Ammon's horn (tissue), 1 donor: ENCODE measurements at regions not wholly inside any gene's neighbourhood (a gene's known extent, or its start where the extent isn't known, plus 50 kb on each side); places are given as distances from the start of the nearest gene placed in this dataset.
A peak's percentile ranks its signal among the peaks of the same experiment; 100 is the strongest.

Experiments used
- DNase-seq: peaks from one replicate; pipeline ENCODE4 v3.0.0-alpha.2; 2016; ENCODE audit warnings: low spot score

- DNase-seq, result no peak
These were observed 163.9 kb upstream of the CLINT1 start for GRCh38 chr5:158022837-158023236.

- DNase-seq, result no peak
These were observed 163.4 kb upstream of the CLINT1 start for GRCh38 chr5:158022393-158022792.

- no peak for DNase-seq
These were observed 161.8 kb upstream of the CLINT1 start for GRCh38 chr5:158020555-158021418.

GRCh38 chr5:158017469-158017868, 158.5 kb upstream of the CLINT1 start:
- DNase-seq, result no peak

GRCh38 chr5:158014372-158014771, 155.4 kb upstream of the CLINT1 start:
- DNase-seq, result no peak

GRCh38 chr5:158013939-158014338, 155.0 kb upstream of the CLINT1 start:
- peak; percentile 20 for DNase-seq

- DNase-seq, result no peak
These were observed 154.4 kb upstream of the CLINT1 start for GRCh38 chr5:158013303-158013702.

GRCh38 chr5:158011422-158011821, 152.5 kb upstream of the CLINT1 start:
- DNase-seq, result no peak

- DNase-seq, result no peak
These were observed 151.9 kb upstream of the CLINT1 start for GRCh38 chr5:158010831-158011230.

- no peak for DNase-seq
These were observed 148.4 kb upstream of the CLINT1 start for GRCh38 chr5:158007336-158007735.

GRCh38 chr5:157999696-158000095, 140.8 kb upstream of the CLINT1 start:
- DNase-seq, result no peak

GRCh38 chr5:157997991-157998504, 139.1 kb upstream of the CLINT1 start:
- no peak for DNase-seq

GRCh38 chr5:157994906-157995519, 136.1 kb upstream of the CLINT1 start:
- peak; percentile 77 for DNase-seq

- DNase-seq, result no peak
These were observed 135.2 kb upstream of the CLINT1 start for GRCh38 chr5:157993986-157994691.

- no peak for DNase-seq
These were observed 134.3 kb upstream of the CLINT1 start for GRCh38 chr5:157993201-157993600.

- no peak for DNase-seq
These were observed 131.7 kb upstream of the CLINT1 start for GRCh38 chr5:157990583-157991181.

- no peak for DNase-seq
These were observed 130.4 kb upstream of the CLINT1 start for GRCh38 chr5:157989296-157989695.

GRCh38 chr5:157987259-157987658, 128.3 kb upstream of the CLINT1 start:
- no peak for DNase-seq

- DNase-seq, result no peak
These were observed 127.6 kb upstream of the CLINT1 start for GRCh38 chr5:157986431-157986990.

- no peak for DNase-seq
These were observed 125.7 kb upstream of the CLINT1 start for GRCh38 chr5:157984611-157985010.

- no peak for DNase-seq
These were observed 125.1 kb upstream of the CLINT1 start for GRCh38 chr5:157983906-157984551.
